ENCODE measurements at regions not wholly inside any gene's neighbourhood (a gene's known extent, or its start where the extent isn't known, plus 50 kb on each side); places are given as distances from the start of the nearest gene placed in this dataset.
A peak's percentile ranks its signal among the peaks of the same experiment; 100 is the strongest.
"Not testable (repeated sequence)": the region's sequence is repeated elsewhere in the genome, so short reads cannot be mapped to it uniquely, and the experiment has no call there.

DNA sequence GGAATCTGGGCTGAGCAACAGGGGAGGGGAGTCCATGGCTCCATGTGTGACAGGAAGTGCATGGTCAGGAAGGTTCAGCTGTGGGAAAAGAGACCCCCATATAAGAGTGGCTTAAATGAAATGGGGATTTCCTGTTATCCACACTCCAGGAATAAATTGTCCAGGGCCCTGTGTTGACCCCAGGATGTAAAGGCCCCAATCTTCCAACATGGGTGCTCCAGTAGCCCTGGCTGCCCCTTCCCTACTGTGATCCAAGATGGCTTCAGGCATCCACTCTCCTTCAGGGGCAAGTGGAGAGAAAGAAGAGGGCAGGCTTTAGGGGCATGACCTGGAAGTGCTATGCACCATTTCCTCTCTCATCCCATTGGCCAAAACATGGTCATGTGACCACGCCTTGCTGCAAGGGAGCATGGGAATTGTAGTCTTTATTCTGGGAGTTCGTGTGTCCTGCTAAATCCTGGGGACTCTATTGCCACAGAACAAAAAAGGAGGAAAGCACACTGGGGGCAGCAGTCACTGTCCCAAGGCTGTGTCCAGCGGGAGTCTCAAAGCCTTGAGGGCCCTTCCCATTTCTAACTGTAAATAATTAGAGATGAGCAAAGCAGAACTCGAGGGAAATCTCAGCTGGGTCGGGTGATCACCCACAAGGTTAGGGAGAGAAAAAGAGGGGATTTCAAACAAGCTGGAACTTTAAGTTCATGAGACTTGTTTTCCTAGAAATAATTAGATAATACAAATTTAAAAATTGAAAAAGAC lies 289.2 kb downstream of the ADGRD1 start:
- WGBS, 2 donors = 90 to 96% methylated on average over 5 of the region's 5 CpGs

GRCh38 chr12:131244157-131244688 lies 290.5 kb downstream of the ADGRD1 start:
- 35 to 46% methylated on average over 8 of the region's 15 CpGs for WGBS, 2 donors
- H3K4me3 ChIP-seq (ENCODE audit: low read depth, poor library complexity, severe bottlenecking); DNase-seq (ENCODE audit: low spot score in 2 of 2); intact Hi-C loops (cut with DNase I; ENCODE audit: low total_unique reads): not testable (repeated sequence)

More for the DNA sequence above, 289.2 kb downstream of the ADGRD1 start:
- H3K4me3 ChIP-seq (ENCODE audit: low read depth, poor library complexity, severe bottlenecking) = no peak overlapping the region
- intact Hi-C loops (cut with DNase I; ENCODE audit: low total_unique reads) = no loop called here
- no peak for DNase-seq (ENCODE audit: low spot score in 2 of 2)
- TF ChIP-seq CTCF (IDR thresholded peaks at IDR 0.05) (no peak), POLR2A (IDR thresholded peaks at IDR 0.05) (no peak)

GRCh38 chr12:131245161-131245560 lies 291.5 kb downstream of the ADGRD1 start:
- DNase-seq (ENCODE audit: low spot score in 2 of 2); intact Hi-C loops (cut with DNase I; ENCODE audit: low total_unique reads); H3K4me3 ChIP-seq (ENCODE audit: low read depth, poor library complexity, severe bottlenecking): not testable (repeated sequence)
- WGBS, 2 donors = 88 to 98% methylated on average over 7 of the region's 8 CpGs

DNA sequence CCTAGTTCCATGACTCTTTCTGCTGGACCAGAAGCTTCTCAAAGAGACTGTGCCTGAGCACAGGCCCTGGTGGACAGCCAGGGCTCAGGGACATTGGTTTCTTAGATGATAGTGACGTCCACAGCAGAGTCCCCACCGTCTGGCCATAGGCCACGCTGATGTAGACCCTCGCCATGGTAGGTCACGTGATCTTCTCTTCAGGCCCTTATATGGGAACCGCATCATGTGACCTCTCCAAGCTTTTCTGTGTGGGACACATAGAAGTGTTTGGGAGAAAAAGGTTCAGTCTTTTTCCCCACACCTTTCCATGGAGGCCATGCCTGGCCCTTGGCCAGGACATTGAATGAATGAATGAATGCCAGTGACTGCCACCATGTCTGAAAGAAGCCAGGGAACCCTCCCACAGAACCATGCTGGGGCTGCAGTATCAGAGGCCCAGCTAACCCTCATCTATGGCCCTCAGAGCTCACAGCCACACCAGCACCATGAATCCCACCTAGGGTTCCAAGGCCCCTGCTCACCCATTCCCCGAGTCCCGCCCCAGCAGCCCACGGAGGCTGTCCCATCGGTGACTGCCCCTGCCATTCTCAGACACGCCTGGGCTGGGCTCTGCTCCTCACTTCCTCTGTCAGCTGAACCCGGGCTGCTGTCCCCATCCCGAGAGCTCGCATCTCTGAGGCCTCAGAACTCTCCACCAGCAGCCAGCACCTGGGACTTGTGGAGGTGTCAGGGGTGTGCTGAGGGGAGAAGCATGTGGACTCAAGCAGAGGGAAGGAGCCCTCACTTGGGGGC lies 292.1 kb downstream of the ADGRD1 start:
- WGBS, 2 donors = 87 to 89% methylated on average over 12 to 14 of the region's 14 CpGs
- H3K4me3 ChIP-seq (ENCODE audit: low read depth, poor library complexity, severe bottlenecking) = no peak overlapping the region
- DNase-seq (ENCODE audit: low spot score in 2 of 2) = no peak
- TF ChIP-seq POLR2A (IDR thresholded peaks at IDR 0.05) = no peak
- TF ChIP-seq CTCF (IDR thresholded peaks at IDR 0.05) = no peak
- intact Hi-C loops (cut with DNase I; ENCODE audit: low total_unique reads) = no loop called here

DNA sequence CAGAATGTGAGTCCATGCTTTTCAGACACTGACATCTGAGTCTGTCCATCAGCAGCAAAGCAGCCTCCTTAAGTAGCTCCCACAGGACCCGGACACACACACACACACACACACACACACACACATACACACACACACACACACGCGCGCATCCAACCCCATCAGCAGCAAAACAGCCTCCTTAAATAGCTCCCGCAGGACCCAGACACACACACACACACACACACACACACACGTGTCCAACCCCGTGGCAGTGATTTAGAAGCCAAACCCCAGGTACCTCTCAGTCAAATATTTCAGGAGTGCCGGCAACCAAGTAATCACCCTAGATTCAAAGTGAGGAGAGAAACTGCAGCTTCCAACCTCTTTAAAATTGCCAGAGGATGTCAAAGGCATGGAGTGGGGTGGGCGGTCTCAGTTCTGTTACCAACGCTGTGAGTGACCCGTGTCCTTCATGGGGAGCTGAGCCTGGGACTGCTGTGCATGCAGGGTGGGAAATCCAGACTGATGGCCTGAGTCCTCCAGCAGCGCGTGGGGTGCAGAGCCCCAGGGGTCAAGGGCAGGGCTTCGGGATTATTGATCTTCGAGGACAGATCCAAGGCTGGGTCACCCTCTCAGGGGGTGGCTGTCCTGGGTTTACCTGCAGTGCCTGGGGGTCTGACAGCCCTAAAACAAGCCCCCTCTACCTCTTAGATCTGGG lies 293.5 kb downstream of the ADGRD1 start:
- intact Hi-C loops (cut with DNase I; ENCODE audit: low total_unique reads); DNase-seq (ENCODE audit: low spot score in 2 of 2); H3K4me3 ChIP-seq (ENCODE audit: low read depth, poor library complexity, severe bottlenecking): not testable (repeated sequence)
- WGBS, 2 donors = 72 to 76% methylated on average over 14 to 15 of the region's 15 CpGs

DNA sequence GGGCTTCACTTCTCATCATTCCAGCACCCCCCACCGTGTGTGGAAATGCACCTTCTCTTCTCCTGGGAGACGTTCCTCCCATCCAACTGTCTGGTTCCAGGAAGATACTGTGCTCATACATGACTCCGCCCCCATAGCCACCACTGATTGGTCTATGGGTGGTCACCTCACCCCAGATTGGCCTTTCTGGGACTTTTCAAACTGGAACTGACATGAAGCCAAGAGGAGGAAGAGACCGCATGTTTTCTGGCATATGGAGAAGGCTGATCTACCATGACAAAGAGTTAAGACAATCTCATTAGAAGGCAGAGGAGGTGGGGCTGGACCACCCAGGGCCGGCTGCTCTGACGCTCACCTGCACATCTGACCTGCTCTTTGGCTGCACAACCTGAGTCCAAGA lies 294.2 kb downstream of the ADGRD1 start:
- 69 to 82% methylated on average over 6 of the region's 6 CpGs for WGBS, 2 donors
- DNase-seq (ENCODE audit: low spot score in 2 of 2); H3K4me3 ChIP-seq (ENCODE audit: low read depth, poor library complexity, severe bottlenecking); intact Hi-C loops (cut with DNase I; ENCODE audit: low total_unique reads): not testable (repeated sequence)

- WGBS, 2 donors = 43 to 50% methylated on average over 4 of the region's 4 CpGs
Measured at GRCh38 chr12:131249246-131250027, 295.7 kb downstream of the ADGRD1 start.

More at GRCh38 chr12:131249246-131250027, 295.7 kb downstream of the ADGRD1 start:
- H3K4me3 ChIP-seq (ENCODE audit: low read depth, poor library complexity, severe bottlenecking) = no peak overlapping the region
- peak in 1 of 2 donors; percentile 79 for DNase-seq (ENCODE audit: low spot score in 2 of 2)
- intact Hi-C loops (cut with DNase I; ENCODE audit: low total_unique reads) = no loop called here
- TF ChIP-seq POLR2A (IDR thresholded peaks at IDR 0.05) (no peak), CTCF (IDR thresholded peaks at IDR 0.05) (no peak)

Data from lower leg skin (tissue), 4 donors.